Right renal pelvis (tissue), 4 donors: ENCODE measurements at regions not wholly inside any gene's neighbourhood (a gene's known extent, or its start where the extent isn't known, plus 50 kb on each side); places are given as distances from the start of the nearest gene placed in this dataset.

Experiments
- DNase-seq, 4 donors: peaks; one replicate each; pipeline ENCODE4 v3.0.0-alpha.2; 2013; ENCODE audit warnings: low read depth in 4 of 4, low spot score in 3 of 4, missing footprints in 1 of 4

DNA sequence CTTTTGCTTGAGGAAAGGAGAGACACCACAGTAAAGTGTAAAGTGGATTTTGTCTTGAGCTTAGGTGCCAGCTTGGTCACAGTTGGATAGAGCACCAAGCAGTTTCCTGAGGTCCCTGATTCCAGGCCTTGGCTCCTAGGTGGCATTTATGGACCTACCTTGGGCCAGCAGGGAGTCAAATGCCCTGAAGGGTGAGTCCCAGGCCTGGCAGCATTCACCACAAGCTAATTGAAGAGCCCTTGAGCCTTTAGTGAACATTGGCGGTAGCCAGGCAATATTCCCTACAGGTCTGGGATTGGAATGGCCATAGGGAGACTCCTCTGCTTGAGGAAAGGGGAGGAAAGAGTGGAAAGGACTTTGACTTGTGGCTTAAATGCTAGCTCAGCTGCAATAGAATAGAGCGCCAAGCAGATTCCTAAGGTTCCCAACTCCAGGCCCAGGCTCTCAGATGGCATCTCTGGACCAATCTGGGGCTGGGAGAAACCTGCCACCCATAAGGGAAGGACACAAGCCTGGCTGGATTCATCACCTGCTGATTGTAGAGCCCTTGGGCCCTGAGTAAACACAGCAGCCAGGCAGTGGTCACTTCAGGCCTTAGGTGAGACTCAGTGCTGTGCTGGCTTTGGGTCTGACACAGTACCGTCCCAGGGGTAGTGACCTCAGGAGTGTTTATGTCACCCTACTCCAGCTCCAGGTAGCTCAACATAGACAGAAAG is 137.5 kb upstream of the OTOS start:
- DNase-seq, result no peak

DNA sequence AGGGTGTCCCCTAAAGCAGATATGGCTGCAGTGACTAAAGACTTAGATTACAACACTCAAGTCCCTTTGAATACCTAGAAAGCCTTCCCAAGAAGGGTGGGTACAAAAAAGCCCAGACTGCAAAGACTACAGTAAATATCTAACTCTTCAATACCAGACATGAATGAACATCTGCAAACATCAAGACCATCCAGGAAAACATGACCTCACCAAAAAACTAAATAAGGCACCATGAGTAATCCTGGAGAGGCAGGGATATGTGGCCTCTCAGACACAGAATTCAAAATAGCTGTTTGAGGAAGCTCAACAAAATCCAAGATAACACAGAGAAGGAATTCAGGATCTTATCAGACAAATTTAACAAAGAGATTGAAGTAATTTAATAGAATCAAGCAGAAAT is 138.2 kb upstream of the OTOS start:
- no peak for DNase-seq

GRCh38 chr2:240280621-240281020 is 140.2 kb upstream of the OTOS start:
- no peak for DNase-seq

- no peak for DNase-seq
Observed at GRCh38 chr2:240284503-240285259, 144.2 kb upstream of the OTOS start.

DNA sequence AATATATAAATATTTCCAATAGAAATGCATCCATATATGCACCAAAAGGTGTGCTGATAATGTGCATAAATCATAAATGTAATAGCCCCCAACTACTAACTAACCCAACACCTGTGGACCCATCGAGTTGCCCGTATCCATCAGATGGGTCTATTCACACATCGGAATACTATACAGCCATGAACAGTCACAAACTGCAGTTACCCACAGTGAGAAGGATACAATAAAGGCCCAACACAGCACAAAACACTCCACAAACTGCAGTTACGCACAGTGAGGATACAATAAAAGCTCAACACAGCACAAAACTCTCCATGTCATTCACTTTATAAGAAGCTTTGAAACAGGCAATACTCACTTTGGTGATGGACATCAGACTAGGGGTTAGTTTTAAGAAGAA is 145.3 kb upstream of the OTOS start:
- no peak for DNase-seq

DNA sequence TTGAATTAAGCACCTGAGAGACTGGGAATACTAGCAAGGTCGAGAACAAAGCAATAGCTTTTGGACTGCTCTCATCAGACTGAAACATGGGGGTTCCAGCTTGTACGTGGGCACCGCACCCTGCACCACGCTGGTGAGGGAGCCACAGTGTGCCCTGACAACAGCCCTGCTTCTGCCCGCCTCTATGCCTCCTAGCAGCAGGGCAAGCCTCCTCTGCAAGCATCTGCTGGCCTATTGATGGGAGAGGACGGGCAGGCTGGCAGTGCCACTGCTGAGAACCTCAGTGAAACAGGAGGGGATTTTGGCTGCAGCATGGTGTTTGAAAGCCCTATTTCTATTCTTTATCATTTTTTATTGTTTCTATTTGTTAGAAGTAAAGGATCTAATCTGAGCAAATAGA is 146.1 kb upstream of the OTOS start:
- DNase-seq, result no peak

DNA sequence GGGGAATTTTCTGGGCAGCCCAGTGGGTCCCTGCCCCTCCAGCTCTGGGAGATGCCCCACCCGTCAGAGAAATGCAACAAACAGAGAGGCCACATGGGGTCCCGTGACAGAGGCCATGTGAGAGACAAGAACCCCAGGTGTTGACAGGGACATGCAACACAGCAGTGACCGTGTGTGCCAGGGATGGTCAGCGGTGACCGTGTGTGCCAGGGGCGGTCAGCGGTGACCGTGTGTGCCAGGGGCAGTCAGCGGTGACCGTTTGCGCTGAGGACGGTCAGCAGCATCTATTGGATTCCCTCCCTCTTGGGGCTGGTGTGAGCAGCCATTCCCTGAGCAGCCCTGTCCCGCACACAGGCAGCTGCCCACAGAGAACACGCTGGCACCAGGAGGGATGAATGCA is 146.6 kb upstream of the OTOS start:
- DNase-seq, result no peak

- DNase-seq, result no peak
Observed at GRCh38 chr2:240287496-240288086, 147.1 kb upstream of the OTOS start.

GRCh38 chr2:240288087-240288521 is 147.4 kb upstream of the GPC1 start:
- DNase-seq, result no peak

- DNase-seq, result no peak
Observed at GRCh38 chr2:240289701-240290431, 145.6 kb upstream of the GPC1 start.

- DNase-seq, result no peak
Observed at GRCh38 chr2:240290432-240291336, 144.8 kb upstream of the GPC1 start.

- peak in 1 of 4 donors; percentile 24 for DNase-seq
Observed at GRCh38 chr2:240291337-240292034, 144.0 kb upstream of the GPC1 start.

DNA sequence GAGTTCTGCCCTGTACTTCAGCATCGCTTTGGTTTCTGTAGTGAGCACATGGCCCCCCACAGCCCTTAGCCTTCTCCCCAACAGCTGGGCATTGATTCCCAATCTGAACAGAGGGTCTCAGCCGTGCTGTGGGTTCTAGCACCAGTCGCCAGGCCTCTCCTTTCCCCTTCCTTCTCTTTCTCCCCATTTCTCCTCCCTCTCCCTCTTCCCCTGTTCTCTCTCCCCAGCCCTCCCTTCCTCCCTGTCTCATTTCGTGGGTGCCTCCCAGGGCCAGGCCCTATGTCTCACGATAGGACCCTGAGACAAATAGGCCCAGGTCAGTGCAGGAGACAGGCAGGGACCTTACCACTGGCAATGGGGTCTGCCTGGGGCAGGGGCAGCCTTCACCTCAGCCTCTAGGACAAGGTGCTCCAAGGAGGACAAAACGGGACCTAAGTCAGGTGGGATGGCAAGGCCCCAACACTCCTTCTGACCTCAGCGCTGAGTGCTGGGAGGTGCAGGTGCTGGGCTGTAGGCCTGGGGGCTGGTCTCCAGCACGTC is 143.4 kb upstream of the GPC1 start:
- DNase-seq, result no peak

DNA sequence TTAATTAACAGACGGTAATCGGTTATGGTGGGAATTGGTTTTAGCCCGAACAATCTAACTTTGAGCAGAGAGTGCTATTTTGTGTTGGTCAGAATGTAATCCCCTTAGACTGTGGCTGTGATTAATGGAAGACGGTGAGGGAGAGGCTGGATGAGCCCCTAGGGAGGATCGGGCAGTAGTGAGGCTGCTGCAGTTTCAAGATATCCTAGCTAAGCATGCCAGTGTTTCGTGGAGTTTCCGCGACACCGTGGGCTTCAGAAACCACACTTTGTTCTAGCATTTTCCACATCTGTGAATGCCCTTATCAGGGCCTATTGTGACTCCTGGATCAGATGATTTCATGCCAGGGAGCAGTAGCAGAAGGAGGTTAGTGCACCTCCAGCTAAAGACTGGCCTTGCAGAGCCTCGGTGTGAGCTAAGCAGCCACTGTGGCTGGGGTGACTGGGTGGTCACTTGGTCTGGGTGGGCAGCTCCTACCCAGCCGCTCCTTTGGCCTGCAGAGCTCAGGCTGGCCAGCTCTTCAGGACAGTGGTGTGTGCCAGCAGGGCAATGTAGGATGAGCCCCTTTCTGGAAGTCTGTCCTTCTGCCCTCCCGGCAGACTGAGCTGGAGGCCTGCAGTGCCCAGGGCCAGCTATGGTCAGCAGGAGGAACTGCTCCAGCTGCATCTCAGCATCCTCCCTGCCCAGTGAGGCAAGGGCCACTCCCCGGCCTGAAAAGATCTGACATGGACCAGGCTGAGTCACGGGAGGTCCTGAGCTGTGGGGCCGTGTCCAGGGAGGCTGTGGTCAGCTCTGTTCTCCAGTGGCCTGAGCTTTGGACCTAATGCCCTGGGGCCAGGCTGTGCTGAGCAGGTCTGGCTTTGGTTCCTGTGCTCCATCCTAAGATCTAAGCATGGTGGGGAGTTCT is 142.6 kb upstream of the GPC1 start:
- no peak for DNase-seq

- no peak for DNase-seq
Observed at GRCh38 chr2:240293557-240294461, 141.7 kb upstream of the GPC1 start.

- DNase-seq, result no peak
Observed at GRCh38 chr2:240294514-240294913, 140.9 kb upstream of the GPC1 start.
